Neural cell (in vitro differentiated cells): ENCODE measurements at regions not wholly inside any gene's neighbourhood (a gene's known extent, or its start where the extent isn't known, plus 50 kb on each side); places are given as distances from the start of the nearest gene placed in this dataset.

Source experiments
- H2AFZ ChIP-seq: fragments of 200-600, 300-800 bp; sonication (generic), shearing (Covaris generic); 2 replicates; pipeline ENCODE4 v1.6.0; 2014; ENCODE audit warnings: low read depth, mild to moderate bottlenecking, antibody characterized with exemption, low read length, moderate library complexity
- H3F3A ChIP-seq: fragments of 200-600 bp; shearing (Covaris generic); 2 replicates; pipeline ENCODE4 v1.6.1; 2016; ENCODE audit warnings: mild to moderate bottlenecking, moderate library complexity, mixed read lengths, antibody characterized with exemption, low read length; ENCODE audit not compliant: insufficient read depth, poor library complexity, severe bottlenecking
- H3K27ac ChIP-seq: fragments of 200-600, 300-800 bp; sonication (generic), shearing (Covaris generic); 2 replicates; pipeline ENCODE4 v1.5.1; 2014; ENCODE audit warnings: mild to moderate bottlenecking, low read length, moderate library complexity
- H3K27me3 ChIP-seq: fragments of 300-800, 200-600 bp; sonication (generic), shearing (Covaris generic); 2 replicates; pipeline ENCODE4 v1.6.0; 2014; ENCODE audit warnings: mild to moderate bottlenecking, low read depth, low read length, moderate library complexity; ENCODE audit not compliant: insufficient read depth
- H3K36me3 ChIP-seq: fragments of 300-800, 200-600 bp; sonication (generic), shearing (Covaris generic); 2 replicates; pipeline ENCODE4 v1.5.1; 2014; ENCODE audit warnings: mild to moderate bottlenecking, antibody characterized with exemption, low read length, moderate library complexity; ENCODE audit not compliant: insufficient read depth
- H3K4me2 ChIP-seq: fragments of 300-800, 200-600 bp; sonication (generic), shearing (Covaris generic); 2 replicates; pipeline ENCODE4 v1.6.0; 2014; ENCODE audit warnings: mild to moderate bottlenecking, low read length
- H3K4me3 ChIP-seq: fragments of 300-800, 200-600 bp; sonication (generic), shearing (Covaris generic); 2 replicates; pipeline ENCODE4 v1.5.1; 2014; ENCODE audit warnings: mild to moderate bottlenecking, low read length, moderate library complexity
- H3K79me2 ChIP-seq: fragments of 200-600 bp; shearing (Covaris generic); replicated peaks from 2 replicates; pipeline ENCODE4 v1.6.0; 2014; ENCODE audit warnings: mild to moderate bottlenecking, low read length, moderate library complexity; ENCODE audit not compliant: insufficient read depth
- H3K9ac ChIP-seq: fragments of 300-800, 200-600 bp; sonication (generic), shearing (Covaris generic); 2 replicates; pipeline ENCODE4 v1.6.1; 2016; ENCODE audit warnings: mild to moderate bottlenecking, low read length, mixed read lengths
- H3K9me2 ChIP-seq: fragments of 200-600 bp; shearing (Covaris generic); 2 replicates; pipeline ENCODE4 v1.6.1; 2016; ENCODE audit warnings: mild to moderate bottlenecking, low read length, mixed read lengths; ENCODE audit not compliant: insufficient read depth
- H3K9me3 ChIP-seq: fragments of 200-600, 300-800 bp; sonication (generic), shearing (Covaris generic); 2 replicates; pipeline ENCODE4 v1.6.1; 2016; ENCODE audit warnings: mild to moderate bottlenecking, mixed run types, low read length, moderate library complexity, mixed read lengths
- H4K20me1 ChIP-seq: fragments of 200-600 bp; shearing (Covaris generic); 2 replicates; pipeline ENCODE4 v1.6.1; 2016; ENCODE audit warnings: mild to moderate bottlenecking, mixed run types; ENCODE audit not compliant: insufficient read depth
- EP300 ChIP-seq: fragments of 450-650 bp; conservative IDR thresholded peaks from 2 replicates; pipeline ENCODE4 v1.6.1; 2014; ENCODE audit warnings: antibody characterized with exemption, mild to moderate bottlenecking, moderate library complexity; ENCODE audit not compliant: poor library complexity, severe bottlenecking
- EZH2 ChIP-seq: fragments of 200-600, 300-800 bp; shearing (Covaris generic), sonication (generic); IDR thresholded peaks from 2 replicates; pipeline ENCODE4 v1.6.1; 2014; ENCODE audit warnings: antibody characterized with exemption, low read length, borderline replicate concordance, mild to moderate bottlenecking; ENCODE audit not compliant: insufficient read depth, poor library complexity, severe bottlenecking
- MXI1 ChIP-seq: fragments of 450-650 bp; conservative IDR thresholded peaks from 2 replicates; pipeline ENCODE4 v1.6.1; 2014; ENCODE audit warnings: antibody characterized with exemption, mild to moderate bottlenecking; ENCODE audit not compliant: poor library complexity, severe bottlenecking
- POLR2AphosphoS5 ChIP-seq: IDR thresholded peaks from 2 replicates; pipeline ENCODE4 v1.6.1; 2012
- RAD21 ChIP-seq: fragments of 450-650 bp; conservative IDR thresholded peaks from 2 replicates; pipeline ENCODE4 v1.6.1; 2014; ENCODE audit warnings: antibody characterized with exemption, mild to moderate bottlenecking, moderate library complexity
- REST ChIP-seq: IDR thresholded peaks from 2 replicates; pipeline ENCODE4 v1.6.1; 2012; ENCODE audit warnings: borderline replicate concordance
- SMC3 ChIP-seq: fragments of 450-650 bp; conservative IDR thresholded peaks from 2 replicates; pipeline ENCODE4 v1.6.1; 2014; ENCODE audit warnings: antibody characterized with exemption, mild to moderate bottlenecking, moderate library complexity; ENCODE audit not compliant: poor library complexity
- TAF1 ChIP-seq: IDR thresholded peaks from 2 replicates; pipeline ENCODE4 v1.6.1; 2012; ENCODE audit warnings: low read depth
- TF ChIP-seq, protein P1 (sequence below): fragments of 450-650 bp; IDR thresholded peaks from 2 replicates; pipeline ENCODE4 v1.5.1; 2014; ENCODE audit warnings: antibody characterized with exemption, mild to moderate bottlenecking, moderate library complexity; ENCODE audit not compliant: poor library complexity, severe bottlenecking

DNA sequence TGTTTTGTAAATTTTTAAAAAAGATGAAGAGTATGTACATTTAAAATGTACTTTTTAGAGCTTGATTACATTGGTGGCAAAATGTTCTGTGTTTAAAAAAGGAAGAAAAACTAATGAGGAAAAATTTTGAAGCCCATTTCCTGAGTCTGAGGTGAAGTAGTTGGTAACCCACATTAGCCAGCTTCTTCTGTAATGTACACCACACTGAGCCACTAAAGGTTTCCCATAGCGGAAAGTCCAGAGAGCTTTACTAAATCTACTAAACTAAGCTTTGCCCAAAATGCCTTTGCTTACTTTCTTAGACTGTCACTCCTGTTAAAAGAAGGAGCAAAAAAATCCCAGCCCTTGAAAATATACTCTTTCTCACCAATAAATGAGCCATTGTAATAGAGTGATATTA, 804.8 kb upstream of the ZEB2 start:
- H3K36me3 ChIP-seq = no peaks in the 10 kb centered on the region

DNA sequence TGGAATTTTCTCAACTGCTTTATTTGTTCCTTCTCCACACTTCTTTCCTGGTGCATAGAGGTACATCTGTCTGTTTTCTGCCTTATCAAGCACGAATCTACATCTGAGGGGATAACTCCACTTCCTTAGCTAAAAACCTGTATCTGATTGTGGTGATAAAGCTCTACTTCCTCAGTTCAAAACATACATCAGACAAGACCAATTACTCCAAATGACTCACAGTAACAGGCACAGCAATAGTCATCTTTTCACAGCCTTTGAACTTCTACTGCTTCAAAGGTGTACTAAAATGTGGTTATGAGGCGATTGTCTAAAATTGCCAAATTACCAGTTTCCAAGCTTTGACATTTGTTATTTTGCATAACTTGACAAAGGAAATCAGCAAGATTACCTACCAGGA, 803.6 kb upstream of the ZEB2 start:
- Histone ChIP-seq H3K9me2 (no peaks in the 10 kb centered on the region), H3K27ac (no peak overlapping the region), H3K4me2 (no peak overlapping the region), H3K9ac (no peak overlapping the region), H4K20me1 (no peaks in the 10 kb centered on the region), H3K36me3 (no peaks in the 10 kb centered on the region), H3K27me3 (no peaks in the 10 kb centered on the region), H3K79me2 (no peaks in the 10 kb centered on the region), H2AFZ (no peak overlapping the region), H3F3A (no peaks in the 10 kb centered on the region), H3K9me3 (no peaks in the 10 kb centered on the region), H3K4me3 (no peak overlapping the region)
- TF ChIP-seq MXI1 = no peak
- no peak for TF ChIP-seq POLR2AphosphoS5
- no peak for TF ChIP-seq REST
- no peak for TF ChIP-seq RAD21
- TF ChIP-seq, protein P1, sequence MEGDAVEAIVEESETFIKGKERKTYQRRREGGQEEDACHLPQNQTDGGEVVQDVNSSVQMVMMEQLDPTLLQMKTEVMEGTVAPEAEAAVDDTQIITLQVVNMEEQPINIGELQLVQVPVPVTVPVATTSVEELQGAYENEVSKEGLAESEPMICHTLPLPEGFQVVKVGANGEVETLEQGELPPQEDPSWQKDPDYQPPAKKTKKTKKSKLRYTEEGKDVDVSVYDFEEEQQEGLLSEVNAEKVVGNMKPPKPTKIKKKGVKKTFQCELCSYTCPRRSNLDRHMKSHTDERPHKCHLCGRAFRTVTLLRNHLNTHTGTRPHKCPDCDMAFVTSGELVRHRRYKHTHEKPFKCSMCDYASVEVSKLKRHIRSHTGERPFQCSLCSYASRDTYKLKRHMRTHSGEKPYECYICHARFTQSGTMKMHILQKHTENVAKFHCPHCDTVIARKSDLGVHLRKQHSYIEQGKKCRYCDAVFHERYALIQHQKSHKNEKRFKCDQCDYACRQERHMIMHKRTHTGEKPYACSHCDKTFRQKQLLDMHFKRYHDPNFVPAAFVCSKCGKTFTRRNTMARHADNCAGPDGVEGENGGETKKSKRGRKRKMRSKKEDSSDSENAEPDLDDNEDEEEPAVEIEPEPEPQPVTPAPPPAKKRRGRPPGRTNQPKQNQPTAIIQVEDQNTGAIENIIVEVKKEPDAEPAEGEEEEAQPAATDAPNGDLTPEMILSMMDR = no peak
- TF ChIP-seq EP300 = no peak
- TF ChIP-seq EZH2 = no peak
- no peak for TF ChIP-seq TAF1
- no peak for TF ChIP-seq SMC3

More for the DNA sequence above, 804.8 kb upstream of the ZEB2 start:
- H3K9ac ChIP-seq = no peak overlapping the region
- H2AFZ ChIP-seq = no peak overlapping the region
- no peaks in the 10 kb centered on the region for H3K27me3 ChIP-seq
- no peaks in the 10 kb centered on the region for H3K9me3 ChIP-seq
- no peaks in the 10 kb centered on the region for H3F3A ChIP-seq
- no peaks in the 10 kb centered on the region for H3K9me2 ChIP-seq
- no peak overlapping the region for H3K4me2 ChIP-seq
- no peak overlapping the region for H3K27ac ChIP-seq
- H3K79me2 ChIP-seq = no peaks in the 10 kb centered on the region
- TF ChIP-seq RAD21 = no peak
- TF ChIP-seq EP300 = no peak
- TF ChIP-seq, protein P1 = no peak
- no peak for TF ChIP-seq SMC3
- no peak overlapping the region for H3K4me3 ChIP-seq
- H4K20me1 ChIP-seq = no peaks in the 10 kb centered on the region
